ENCODE measurements at regions not wholly inside any gene's neighbourhood (a gene's known extent, or its start where the extent isn't known, plus 50 kb on each side); places are given as distances from the start of the nearest gene placed in this dataset.

GRCh38 chr13:111559612-111560403 lies 239.4 kb downstream of the TEX29 start:
- no peak for DNase-seq

GRCh38 chr13:111561091-111561781 lies 240.8 kb downstream of the TEX29 start:
- no peak for DNase-seq

DNA sequence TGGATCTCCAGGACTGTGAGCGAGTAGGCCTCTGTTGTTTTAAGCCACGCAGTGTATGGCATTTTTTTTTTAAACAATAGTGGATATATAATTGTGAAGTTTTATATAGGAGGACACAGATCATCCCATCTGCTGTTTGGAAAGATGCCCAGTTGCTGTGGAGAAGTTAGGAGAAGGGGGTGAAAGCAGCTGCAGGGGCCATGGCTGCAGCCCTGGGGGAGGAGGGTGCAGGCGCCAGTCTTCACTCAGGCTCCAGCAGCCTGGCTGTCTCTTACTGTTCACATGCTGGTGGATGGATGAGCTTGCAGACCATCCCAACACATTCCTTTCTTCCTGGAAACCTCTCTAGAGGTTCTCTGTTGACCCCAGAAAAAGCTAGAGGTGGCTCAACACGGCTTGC lies 242.3 kb downstream of the TEX29 start:
- DNase-seq: no peak

- no peak for DNase-seq
These were observed 244.2 kb downstream of the TEX29 start for GRCh38 chr13:111564606-111565005.

GRCh38 chr13:111565400-111565799 lies 245.0 kb downstream of the TEX29 start:
- no peak for DNase-seq

GRCh38 chr13:111566567-111566966 lies 246.1 kb downstream of the TEX29 start:
- DNase-seq: no peak

GRCh38 chr13:111567637-111568036 lies 247.2 kb downstream of the TEX29 start:
- DNase-seq: no peak

GRCh38 chr13:111568290-111568689 lies 247.8 kb downstream of the TEX29 start:
- no peak for DNase-seq

- DNase-seq: no peak
These were observed 250.5 kb downstream of the TEX29 start for GRCh38 chr13:111570911-111571310.

DNA sequence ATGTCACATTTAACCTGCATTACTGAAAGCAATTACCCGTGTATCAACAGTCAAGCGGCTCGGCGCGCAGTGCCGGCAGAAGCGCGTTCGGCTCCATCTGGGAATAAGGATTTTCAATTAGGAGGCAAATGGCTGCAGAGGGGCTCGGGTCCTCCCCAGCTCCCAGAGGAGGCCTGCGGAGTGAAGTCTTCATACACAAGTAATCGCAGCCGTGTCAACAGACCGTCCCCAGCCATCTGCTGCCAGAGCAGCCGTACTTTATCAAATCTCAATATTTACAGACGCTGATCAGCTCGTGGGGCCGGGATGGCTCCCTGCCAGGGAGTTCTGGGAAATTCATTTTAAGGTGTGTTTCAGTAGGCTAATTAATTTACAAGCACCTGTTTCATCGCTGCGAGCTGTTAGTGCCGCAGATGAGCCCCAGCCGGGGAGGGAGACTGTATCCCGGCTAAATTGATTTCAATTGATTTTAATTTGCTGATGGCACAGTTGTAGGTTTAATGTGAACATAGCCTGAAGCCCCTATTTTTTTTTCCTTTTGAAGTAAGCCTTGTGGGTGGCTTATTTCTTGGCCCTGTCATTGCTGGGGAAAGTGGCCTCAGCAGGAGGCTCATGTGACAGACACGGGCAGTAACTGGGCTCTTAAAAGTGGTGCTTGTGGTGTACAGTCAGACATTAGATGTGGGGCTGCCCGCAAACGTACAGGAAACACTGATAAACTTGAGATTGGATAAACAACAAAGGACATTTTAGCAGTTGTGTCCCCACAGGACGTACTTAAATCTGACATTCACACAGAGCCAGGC lies 252.7 kb downstream of the TEX29 start:
- DNase-seq: no peak

GRCh38 chr13:111573801-111574200 lies 253.4 kb downstream of the TEX29 start:
- no peak for DNase-seq

DNA sequence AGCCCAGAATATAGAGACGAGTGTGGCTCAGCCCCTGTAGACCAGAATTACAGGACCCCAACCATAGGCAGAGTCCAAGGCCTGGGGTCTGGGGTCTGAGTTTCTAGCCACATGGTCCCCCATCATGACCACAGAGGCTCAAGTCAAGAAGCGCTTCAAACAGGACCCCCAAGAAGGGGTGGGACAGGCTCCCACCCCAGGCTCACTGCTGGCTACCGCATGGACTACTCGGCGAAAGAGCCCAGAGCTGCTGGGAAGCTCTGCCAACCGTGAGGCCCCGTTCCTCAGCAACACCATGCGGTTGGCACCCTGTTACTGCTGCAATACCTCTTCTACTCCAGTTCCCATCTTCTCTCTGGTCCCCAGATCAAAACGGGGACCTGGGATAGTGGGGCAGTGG lies 254.8 kb downstream of the TEX29 start:
- DNase-seq: no peak

DNA sequence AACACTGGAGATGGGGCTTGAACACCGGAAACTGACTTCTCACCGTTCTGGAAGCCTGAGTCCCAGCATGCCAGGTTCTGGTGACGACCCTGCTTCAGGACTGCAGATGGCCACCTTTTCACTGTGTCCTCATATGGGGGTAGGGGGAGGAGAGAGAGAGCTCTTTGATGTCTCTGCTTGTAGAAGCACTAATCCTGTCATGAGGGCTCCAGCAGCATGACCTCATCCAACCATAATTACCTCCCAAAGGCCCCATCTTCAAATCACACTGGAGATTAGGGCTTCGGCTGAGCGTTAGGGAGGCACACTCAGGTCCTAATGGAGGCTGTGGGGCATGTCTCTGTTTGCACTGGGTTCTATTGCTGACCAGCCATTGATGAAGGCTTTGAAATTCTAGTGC lies 255.3 kb downstream of the TEX29 start:
- DNase-seq: no peak

DNA sequence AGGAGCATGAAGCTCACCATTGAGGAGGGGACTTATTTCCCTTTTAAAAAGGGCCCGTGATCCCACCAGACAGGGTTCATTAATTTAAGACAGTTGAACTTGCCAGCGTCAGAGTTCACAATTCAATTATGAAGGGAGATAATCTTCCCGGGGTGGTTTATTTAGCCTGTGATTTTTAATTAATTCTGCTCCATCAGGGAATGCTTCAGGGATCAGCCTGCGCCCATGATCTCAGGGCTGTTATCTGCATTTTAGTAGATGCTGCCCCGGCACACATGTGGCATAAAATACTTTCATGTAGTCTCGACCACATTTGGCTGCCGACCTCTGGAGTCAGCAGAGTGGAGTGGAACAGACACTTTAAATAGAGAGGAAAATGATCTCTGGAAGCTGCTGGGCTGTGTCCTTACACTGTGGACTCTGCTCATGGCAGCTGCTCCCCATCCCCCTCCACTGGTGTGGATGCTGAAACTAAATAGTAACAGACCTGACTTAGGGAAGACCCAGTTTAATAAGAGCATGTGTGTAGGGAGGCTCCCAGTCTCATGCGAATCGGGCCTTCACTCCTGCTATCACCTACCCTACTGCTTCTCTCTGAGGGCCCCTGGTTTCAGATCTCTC lies 256.9 kb downstream of the TEX29 start:
- DNase-seq: no peak

- no peak for DNase-seq
These were observed 257.6 kb downstream of the TEX29 start for GRCh38 chr13:111577956-111578605.

DNA sequence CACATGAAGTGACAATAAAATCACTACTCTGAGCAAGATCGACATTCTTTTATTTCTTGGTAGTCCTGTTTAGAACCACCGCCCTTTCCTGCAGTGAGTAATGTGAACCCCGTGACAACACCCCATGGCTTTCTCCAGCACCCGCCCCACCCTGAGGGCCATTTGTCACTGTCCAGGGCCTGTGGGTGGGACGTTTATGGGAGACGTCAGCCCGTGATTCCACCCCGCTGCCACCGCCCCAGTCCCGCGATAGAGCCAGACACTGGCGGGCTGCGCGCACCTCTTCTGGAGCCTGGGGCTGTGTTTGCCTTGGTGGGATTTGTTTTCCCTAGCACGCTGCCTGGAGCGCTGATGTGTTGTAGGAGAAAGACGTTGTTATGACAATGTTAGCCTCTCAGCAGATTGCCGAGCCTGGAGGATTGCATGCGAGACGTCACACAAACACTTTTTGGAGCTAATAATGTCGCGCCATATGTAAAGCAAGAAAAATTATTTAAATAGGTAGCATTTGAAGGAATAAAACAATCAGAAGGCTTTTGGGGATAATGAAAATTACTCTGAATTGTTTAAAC lies 263.7 kb downstream of the TEX29 start:
- no peak for DNase-seq

DNA sequence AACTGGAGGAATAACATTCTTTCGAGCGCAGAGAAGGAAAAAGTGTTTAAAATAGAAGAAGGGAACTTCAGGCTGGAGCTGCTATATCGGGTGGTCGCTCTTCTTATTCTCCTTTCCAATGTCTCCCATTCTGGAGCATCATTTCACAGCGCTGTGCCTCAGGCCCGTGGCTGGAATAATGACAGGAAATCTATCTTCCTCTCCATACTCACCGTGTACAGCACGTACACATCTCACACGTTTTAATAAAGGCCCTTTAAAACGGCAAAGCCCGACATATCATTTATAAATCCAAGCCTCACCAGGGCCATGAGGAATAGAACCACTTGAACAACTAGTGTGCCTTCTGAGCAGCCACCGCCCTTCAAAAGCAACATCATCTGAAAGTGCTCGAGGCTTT lies 264.4 kb downstream of the TEX29 start:
- no peak for DNase-seq

- no peak for DNase-seq
These were observed 265.8 kb downstream of the TEX29 start for GRCh38 chr13:111586291-111586690.

DNA sequence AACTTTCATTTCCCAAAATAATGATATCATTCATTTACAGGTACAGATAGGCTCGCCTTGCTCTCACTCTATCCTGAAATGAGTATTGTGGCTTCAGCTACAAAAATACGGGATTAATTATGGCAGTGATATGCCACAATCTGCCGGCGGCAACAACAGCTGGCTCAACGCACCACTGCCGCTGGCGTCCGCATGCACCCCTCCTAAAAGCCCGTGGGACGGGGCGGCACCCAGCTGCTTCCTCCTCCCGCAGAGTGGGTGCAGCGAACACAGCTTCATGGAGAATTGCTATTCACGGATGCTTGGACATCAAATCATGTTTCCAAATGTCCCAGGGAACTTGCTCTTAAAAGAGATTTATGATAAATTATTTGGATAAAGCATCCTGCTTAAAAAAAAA lies 266.8 kb downstream of the TEX29 start:
- no peak for DNase-seq

DNA sequence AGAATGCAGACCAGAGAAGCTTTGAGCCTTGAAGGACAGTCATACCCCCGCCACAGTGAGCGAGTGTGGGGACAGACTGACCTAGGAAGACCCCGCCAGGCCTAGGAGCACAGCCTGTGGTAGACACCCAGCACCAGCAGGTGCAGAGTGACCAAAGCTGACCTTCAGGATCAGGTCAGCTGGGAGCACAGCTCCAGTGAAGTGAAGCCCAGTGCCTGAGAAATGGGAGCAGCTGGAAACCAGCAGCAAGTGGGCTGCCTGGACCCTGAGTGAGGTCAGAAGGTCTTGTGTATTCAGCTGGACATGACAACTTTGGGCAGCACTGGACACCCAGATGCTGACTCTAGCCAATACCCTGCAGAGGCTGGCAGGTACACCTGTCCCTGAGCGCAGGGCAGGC lies 268.9 kb downstream of the TEX29 start:
- no peak for DNase-seq

GRCh38 chr13:111589992-111590391 lies 269.6 kb downstream of the TEX29 start:
- no peak for DNase-seq

DNA sequence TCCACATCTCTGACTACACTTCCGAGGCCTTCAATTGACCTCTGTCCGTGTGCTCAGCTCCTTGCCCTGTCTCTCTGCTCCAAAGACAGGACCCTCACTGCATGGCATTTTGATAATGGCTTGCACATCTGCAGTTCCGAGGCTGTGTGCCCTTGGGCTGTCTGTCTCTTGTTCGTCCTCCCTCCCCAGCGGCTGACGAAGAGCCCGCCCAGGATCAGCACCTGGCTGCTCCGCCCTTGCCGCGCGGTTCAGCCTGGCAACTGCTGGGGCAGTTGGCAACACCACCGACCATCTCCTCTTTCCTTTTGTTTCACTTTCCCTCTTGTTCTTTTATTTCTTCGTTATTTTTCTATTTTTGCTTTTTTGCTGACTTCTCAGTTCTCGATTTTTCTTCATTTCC lies 270.4 kb downstream of the TEX29 start:
- no peak for DNase-seq

Measured in dermis blood vessel endothelial cell (primary cell).